SK-N-MC (cell line): ENCODE measurements at regions not wholly inside any gene's neighbourhood (a gene's known extent, or its start where the extent isn't known, plus 50 kb on each side); places are given as distances from the start of the nearest gene placed in this dataset.

Experiments used
- EZH2 ChIP-seq: fragments of 200-600 bp; sonication (generic); IDR thresholded peaks from one replicate; pipeline ENCODE4 v1.6.1; 2017; ENCODE audit warnings: antibody characterized with exemption
- FOXP2 ChIP-seq: optimal IDR thresholded peaks from 2 replicates; pipeline ENCODE3; 2011; ENCODE audit warnings: mild to moderate bottlenecking, moderate library complexity; ENCODE audit not compliant: insufficient read depth; ENCODE audit errors: extremely low read length, control extremely low read depth
- POLR2AphosphoS5 ChIP-seq: IDR thresholded peaks from 2 replicates; pipeline ENCODE4 v1.6.1; 2012; ENCODE audit warnings: mild to moderate bottlenecking, low read depth, low read length, borderline replicate concordance

DNA sequence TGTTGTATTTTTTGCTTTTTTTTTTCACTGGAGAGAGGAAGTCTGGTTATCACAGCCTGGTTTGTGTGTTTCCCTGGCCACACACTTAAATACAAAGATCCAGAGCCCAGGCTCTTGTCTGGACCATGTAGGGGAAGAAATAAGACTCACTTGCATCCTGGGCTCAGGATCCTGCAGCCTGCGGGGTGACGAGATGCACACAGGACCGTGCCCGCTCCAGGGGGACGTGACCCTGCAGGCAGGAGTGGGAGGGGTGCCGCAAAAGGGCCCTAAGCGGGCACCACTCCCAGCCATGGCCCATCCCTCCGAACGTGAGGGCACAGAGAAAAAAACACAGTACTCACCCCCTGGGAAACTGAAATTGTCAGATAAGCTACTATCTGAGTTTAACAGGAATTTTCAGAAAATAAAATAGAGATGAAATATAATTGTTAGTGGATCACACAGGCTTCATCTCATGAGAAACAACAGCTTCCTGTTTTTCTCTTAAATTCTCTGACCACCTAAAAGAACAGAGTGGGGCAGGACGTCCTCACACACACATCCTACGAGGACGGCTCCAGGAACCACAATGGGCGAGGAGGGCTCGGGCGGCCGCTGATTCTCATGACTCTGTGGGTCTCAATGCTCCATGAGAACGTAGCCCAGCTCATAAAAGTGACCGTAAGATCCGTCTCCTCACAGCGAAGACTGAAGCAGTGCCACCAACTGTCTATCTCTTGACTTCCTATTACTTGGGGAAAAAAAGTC is 142.6 kb upstream of the ALKAL2 start:
- TF ChIP-seq EZH2 (no peak), FOXP2 (no peak), POLR2AphosphoS5 (no peak)
